ENCODE measurements at regions not wholly inside any gene's neighbourhood (a gene's known extent, or its start where the extent isn't known, plus 50 kb on each side); places are given as distances from the start of the nearest gene placed in this dataset.

DNA sequence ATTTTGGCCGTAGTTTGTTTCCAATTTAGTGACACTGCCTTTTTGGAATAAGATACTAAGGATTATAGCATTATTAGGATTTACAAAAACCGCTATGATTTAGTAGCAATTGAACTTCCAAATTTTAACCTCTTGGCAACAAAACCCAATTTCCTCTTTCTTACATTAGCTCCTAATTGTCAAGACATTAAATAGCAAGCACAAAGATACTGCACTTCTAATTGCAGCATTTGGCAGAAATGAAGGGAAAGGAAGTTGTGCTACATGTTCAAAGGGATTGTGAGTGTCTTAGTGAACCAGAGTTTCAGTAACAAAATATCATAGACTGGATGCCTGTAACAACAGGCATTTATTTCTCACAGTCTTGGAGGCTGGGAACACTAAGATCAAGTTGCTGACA, 99.9 kb downstream of the NUF2 start:
- intact Hi-C loops (cut with DNase I), result no loop called here
- Histone ChIP-seq H3K36me3 (no peaks in the 10 kb centered on the region), H3K4me1 (replicated peaks) (no peaks in the 10 kb centered on the region), H3K4me3 (no peak overlapping the region), H3K9me3 (no peaks in the 10 kb centered on the region), H3K27me3 (replicated peaks; ENCODE audit: insufficient read depth) (no peaks in the 10 kb centered on the region), H3K27ac (no peak overlapping the region)
- 23% methylated on average over 2 of the region's 2 CpGs for WGBS
- no peak for DNase-seq (ENCODE audit: low spot score)
- TF ChIP-seq POLR2AphosphoS5 (IDR thresholded peaks at IDR 0.05), result no peak
- TF ChIP-seq, protein P1, sequence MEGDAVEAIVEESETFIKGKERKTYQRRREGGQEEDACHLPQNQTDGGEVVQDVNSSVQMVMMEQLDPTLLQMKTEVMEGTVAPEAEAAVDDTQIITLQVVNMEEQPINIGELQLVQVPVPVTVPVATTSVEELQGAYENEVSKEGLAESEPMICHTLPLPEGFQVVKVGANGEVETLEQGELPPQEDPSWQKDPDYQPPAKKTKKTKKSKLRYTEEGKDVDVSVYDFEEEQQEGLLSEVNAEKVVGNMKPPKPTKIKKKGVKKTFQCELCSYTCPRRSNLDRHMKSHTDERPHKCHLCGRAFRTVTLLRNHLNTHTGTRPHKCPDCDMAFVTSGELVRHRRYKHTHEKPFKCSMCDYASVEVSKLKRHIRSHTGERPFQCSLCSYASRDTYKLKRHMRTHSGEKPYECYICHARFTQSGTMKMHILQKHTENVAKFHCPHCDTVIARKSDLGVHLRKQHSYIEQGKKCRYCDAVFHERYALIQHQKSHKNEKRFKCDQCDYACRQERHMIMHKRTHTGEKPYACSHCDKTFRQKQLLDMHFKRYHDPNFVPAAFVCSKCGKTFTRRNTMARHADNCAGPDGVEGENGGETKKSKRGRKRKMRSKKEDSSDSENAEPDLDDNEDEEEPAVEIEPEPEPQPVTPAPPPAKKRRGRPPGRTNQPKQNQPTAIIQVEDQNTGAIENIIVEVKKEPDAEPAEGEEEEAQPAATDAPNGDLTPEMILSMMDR (IDR thresholded peaks at IDR 0.05), result no peak
- TF ChIP-seq POLR2A (IDR thresholded peaks at IDR 0.05), result no peak

- no peak overlapping the region for H3K27ac ChIP-seq
- no peaks in the 10 kb centered on the region for H3K27me3 ChIP-seq (replicated peaks; ENCODE audit: insufficient read depth)
- H3K4me3 ChIP-seq, result no peak overlapping the region
- no peaks in the 10 kb centered on the region for H3K9me3 ChIP-seq
- no peaks in the 10 kb centered on the region for H3K4me1 ChIP-seq (replicated peaks)
- intact Hi-C loops (cut with DNase I), result no loop called here
- DNase-seq (ENCODE audit: low spot score), result no peak
- WGBS, result 93% methylated on average over 27 of the region's 27 CpGs
- TF ChIP-seq POLR2A (IDR thresholded peaks at IDR 0.05), result no peak
- TF ChIP-seq, protein P1 (IDR thresholded peaks at IDR 0.05), result no peak
- TF ChIP-seq POLR2AphosphoS5 (IDR thresholded peaks at IDR 0.05), result no peak
- no peaks in the 10 kb centered on the region for H3K36me3 ChIP-seq
These were observed 101.1 kb downstream of the NUF2 start for GRCh38 chr1:163422738-163423404.

GRCh38 chr1:163426505-163427251, 104.9 kb downstream of the NUF2 start:
- H3K9me3 ChIP-seq, result no peaks in the 10 kb centered on the region
- H3K27me3 ChIP-seq (replicated peaks; ENCODE audit: insufficient read depth), result no peaks in the 10 kb centered on the region
- TF ChIP-seq, protein P1 (IDR thresholded peaks at IDR 0.05), result no peak
- TF ChIP-seq POLR2A (IDR thresholded peaks at IDR 0.05), result no peak
- no peak for TF ChIP-seq POLR2AphosphoS5 (IDR thresholded peaks at IDR 0.05)
- no peak for DNase-seq (ENCODE audit: low spot score)
- H3K27ac ChIP-seq, result no peak overlapping the region
- no peaks in the 10 kb centered on the region for H3K4me1 ChIP-seq (replicated peaks)
- H3K4me3 ChIP-seq, result no peak overlapping the region
- 84% methylated on average over 2 of the region's 2 CpGs for WGBS
- intact Hi-C loops (cut with DNase I), result no loop called here
- H3K36me3 ChIP-seq, result no peaks in the 10 kb centered on the region

GRCh38 chr1:163427279-163427678, 105.5 kb downstream of the NUF2 start:
- Histone ChIP-seq H3K9me3 (no peaks in the 10 kb centered on the region), H3K4me3 (no peak overlapping the region), H3K27ac (no peak overlapping the region), H3K4me1 (replicated peaks) (no peaks in the 10 kb centered on the region), H3K36me3 (no peaks in the 10 kb centered on the region), H3K27me3 (replicated peaks; ENCODE audit: insufficient read depth) (no peaks in the 10 kb centered on the region)
- no peak for DNase-seq (ENCODE audit: low spot score)
- intact Hi-C loops (cut with DNase I), result no loop called here
- no peak for TF ChIP-seq POLR2AphosphoS5 (IDR thresholded peaks at IDR 0.05)
- no peak for TF ChIP-seq POLR2A (IDR thresholded peaks at IDR 0.05)
- TF ChIP-seq, protein P1 (IDR thresholded peaks at IDR 0.05), result no peak
- WGBS, result 66% methylated on average over 3 of the region's 3 CpGs

All from prostate gland (tissue), 2 donors.